GM18511 (cell line): ENCODE measurements at regions not wholly inside any gene's neighbourhood (a gene's known extent, or its start where the extent isn't known, plus 50 kb on each side); places are given as distances from the start of the nearest gene placed in this dataset.
A peak's percentile ranks its signal among the peaks of the same experiment; 100 is the strongest.
"Not testable (repeated sequence)": the region's sequence is repeated elsewhere in the genome, so short reads cannot be mapped to it uniquely, and the experiment has no call there.

ENCODE experiments used
- ATAC-seq: cut with Tn5 transposase; IDR thresholded peaks from one replicate; pipeline ENCODE4 v1.9.1; 2021; ENCODE audit warnings: mild to moderate bottlenecking, moderate library complexity; ENCODE audit not compliant: unreplicated experiment

- ATAC-seq = peak; percentile 100
Measured at GRCh38 chr9:41643571-41644279, 454.6 kb upstream of the ZNG1F start.

- not testable (repeated sequence) for ATAC-seq
Measured at GRCh38 chr9:41633726-41634125, 444.6 kb upstream of the ZNG1F start.

GRCh38 chr9:41623666-41624065 lies 434.5 kb upstream of the ZNG1F start:
- ATAC-seq = not testable (repeated sequence)

- not testable (repeated sequence) for ATAC-seq
Measured at GRCh38 chr9:41619254-41619653, 430.1 kb upstream of the ZNG1F start.

- ATAC-seq = not testable (repeated sequence)
Measured at GRCh38 chr9:41606961-41607547, 417.9 kb upstream of the ZNG1F start.

GRCh38 chr9:41565572-41565971 lies 376.5 kb upstream of the ZNG1F start:
- not testable (repeated sequence) for ATAC-seq
